Left lung (tissue), 4 donors: ENCODE measurements at regions not wholly inside any gene's neighbourhood (a gene's known extent, or its start where the extent isn't known, plus 50 kb on each side); places are given as distances from the start of the nearest gene placed in this dataset.

Source experiments
- ATAC-seq: fragments of 200-7000 bp; cut with Tn5 transposase; one replicate; pipeline ENCODE4 v1.9.1; 2020; ENCODE audit warnings: moderate library complexity
- DNase-seq, 4 donors: peaks; one replicate each; pipeline ENCODE4 v3.0.0-alpha.2; 2013 to 2020
- H3K27ac ChIP-seq, 2 donors: fragments of 200-600 bp; sonication (generic) in 1 of 2; one replicate each; pipeline versions ENCODE4 v1.5.0 to v1.8.0; 2020 to 2021
- H3K27me3 ChIP-seq, 2 donors: fragments of 200-600 bp; sonication (generic) in 1 of 2; one replicate each; pipeline versions ENCODE4 v1.5.0 to v1.8.0; 2020 to 2021
- H3K36me3 ChIP-seq, 2 donors: fragments of 200-600 bp; sonication (generic) in 1 of 2; one replicate each; pipeline versions ENCODE4 v1.5.0 to v1.8.0; 2020 to 2021
- H3K4me1 ChIP-seq, 2 donors: fragments of 200-600 bp; one replicate each; pipeline ENCODE4 v1.8.0; 2021
- H3K4me3 ChIP-seq, 2 donors: fragments of 200-600 bp; sonication (generic) in 1 of 2; one replicate each; pipeline versions ENCODE4 v1.5.0 to v1.8.0; 2020 to 2021; ENCODE audit warnings: mild to moderate bottlenecking in 1 of 2
- H3K9me3 ChIP-seq, 2 donors: fragments of 200-600 bp; sonication (generic) in 1 of 2; one replicate each; pipeline versions ENCODE4 v1.5.0 to v1.8.0; 2020 to 2021
- CTCF ChIP-seq, 2 donors: fragments of 200-600 bp; sonication (generic) in 1 of 2; IDR thresholded peaks; one replicate each; pipeline versions ENCODE4 v1.5.0 to v1.8.0; 2021; ENCODE audit warnings: antibody characterized with exemption in 2 of 2
- intact Hi-C, 2 donors: fragments of 100-400 bp; cut with DNase I; formaldehyde crosslinking; loops; one replicate each; pipeline versions ENCODE4 v1.11.2 to v1.14.2; 2022
- donor health status: DM: no; HTN: yes; CAD: no.
- donor health status: DM: no; HTN: no; CAD: no.

- H3K4me1 ChIP-seq, result peaks cover 0 to 5% of the 10 kb centered on the region in 2 donors
- no peaks in the 10 kb centered on the region for H3K36me3 ChIP-seq
- DNase-seq, result no peak
- H3K27me3 ChIP-seq, result no peaks in the 10 kb centered on the region
- intact Hi-C loops, result no loop called here
- no peak for ATAC-seq
- no peak overlapping the region for H3K4me3 ChIP-seq
- no peak overlapping the region for H3K27ac ChIP-seq
- TF ChIP-seq CTCF (IDR thresholded peaks at IDR 0.05), result no peak
- H3K9me3 ChIP-seq, result peaks cover 0 to 30% of the 10 kb centered on the region in 2 donors
Measured at GRCh38 chr15:39367596-39367995, 213.3 kb upstream of the THBS1 start.

DNA sequence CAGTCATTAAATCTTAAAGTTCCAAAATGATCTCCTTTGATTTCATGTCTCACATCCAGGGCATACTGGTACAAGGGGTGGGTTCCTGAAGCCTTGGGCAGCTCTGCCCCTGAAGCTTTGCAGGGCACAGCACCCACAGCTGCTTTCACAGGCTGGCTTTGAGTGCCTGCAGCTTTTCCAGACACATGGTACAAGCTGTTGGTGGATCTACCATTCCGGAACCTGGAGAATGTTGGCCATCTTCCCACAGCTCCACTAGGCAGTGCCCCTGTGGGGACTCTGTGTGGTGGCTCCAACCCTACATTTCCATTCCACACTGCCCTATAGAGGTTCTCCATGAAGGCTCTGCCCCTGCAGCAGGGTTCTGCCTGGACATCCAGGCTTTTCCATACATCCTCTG, 211.1 kb upstream of the THBS1 start:
- no peak for ATAC-seq
- no peak for DNase-seq
- Histone ChIP-seq H3K4me3 (no peak overlapping the region), H3K27me3 (no peaks in the 10 kb centered on the region), H3K36me3 (no peaks in the 10 kb centered on the region), H3K9me3 (peaks cover 0 to 30% of the 10 kb centered on the region in 2 donors), H3K27ac (no peak overlapping the region), H3K4me1 (no peaks in the 10 kb centered on the region)
- intact Hi-C loops, result no loop called here
- no peak for TF ChIP-seq CTCF (IDR thresholded peaks at IDR 0.05)

DNA sequence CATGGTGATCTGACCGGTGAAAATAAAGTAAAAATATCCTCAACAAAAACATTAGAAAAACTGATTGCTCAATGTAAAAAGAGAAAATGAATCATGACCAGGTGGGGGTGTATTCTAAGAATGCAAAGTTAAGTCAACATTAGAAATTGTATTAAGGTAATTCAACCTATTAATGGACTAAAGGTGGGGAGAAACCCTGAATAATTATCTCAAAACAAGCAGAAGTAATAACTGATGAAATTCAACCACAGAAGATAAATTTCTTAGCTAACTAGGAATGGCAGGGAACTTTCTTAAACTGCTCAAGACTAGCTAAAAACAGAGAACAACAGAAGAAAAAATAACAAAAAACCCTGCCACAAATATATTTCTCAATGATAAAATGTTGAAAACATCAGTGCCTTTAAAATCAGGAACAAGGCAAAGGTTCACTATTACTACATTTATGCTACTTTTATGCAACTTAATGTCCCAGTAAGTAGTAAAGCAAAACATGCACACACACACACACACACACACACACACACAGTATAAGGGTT, 204.4 kb upstream of the THBS1 start:
- Histone ChIP-seq H3K9me3 (peaks cover 0 to 8% of the 10 kb centered on the region in 2 donors), H3K27me3 (no peaks in the 10 kb centered on the region), H3K27ac (peak overlapping the region in 1 of 2 donors; percentile 73), H3K36me3 (no peaks in the 10 kb centered on the region), H3K4me1 (peaks cover 0 to 30% of the 10 kb centered on the region in 2 donors), H3K4me3 (no peak overlapping the region)
- intact Hi-C loops, result no loop called here
- ATAC-seq (peak; percentile 41), DNase-seq (no peak)
- no peak for TF ChIP-seq CTCF (IDR thresholded peaks at IDR 0.05)

DNA sequence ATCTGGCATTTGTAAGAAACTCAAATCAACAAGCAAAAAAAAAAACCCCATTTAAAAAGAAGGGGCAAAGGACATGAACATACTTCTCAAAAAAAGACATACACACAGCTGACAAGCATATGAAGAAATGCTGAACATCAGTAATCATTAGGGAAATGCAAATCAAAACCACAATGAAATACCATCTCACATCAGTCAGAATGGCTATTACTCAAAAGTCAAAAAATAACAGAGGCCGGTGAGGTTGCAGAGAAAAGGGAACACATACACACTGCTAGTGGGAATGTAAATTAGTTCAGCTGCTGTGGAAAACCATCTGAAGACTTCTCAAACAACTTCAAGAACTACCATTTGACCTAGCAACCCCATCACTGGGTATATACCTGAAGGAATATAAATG, 199.4 kb upstream of the THBS1 start:
- H3K36me3 ChIP-seq, result no peaks in the 10 kb centered on the region
- H3K27me3 ChIP-seq, result no peaks in the 10 kb centered on the region
- H3K9me3 ChIP-seq, result no peaks in the 10 kb centered on the region
- no peak overlapping the region for H3K4me3 ChIP-seq
- no peak for TF ChIP-seq CTCF (IDR thresholded peaks at IDR 0.05)
- H3K4me1 ChIP-seq, result peaks cover 0 to 44% of the 10 kb centered on the region in 2 donors
- DNase-seq, result no peak
- peak overlapping the region in 1 of 2 donors; percentile 23 for H3K27ac ChIP-seq
- ATAC-seq, result peak; percentile 23
- intact Hi-C loops, result no loop called here

- no peak for TF ChIP-seq CTCF (IDR thresholded peaks at IDR 0.05)
Measured at GRCh38 chr15:39388118-39388517, 192.8 kb upstream of the THBS1 start.

More at GRCh38 chr15:39388118-39388517, 192.8 kb upstream of the THBS1 start:
- no peak for DNase-seq
- ATAC-seq, result peak; percentile 41
- Histone ChIP-seq H3K36me3 (no peaks in the 10 kb centered on the region), H3K27ac (peak overlapping the region in 1 of 2 donors; percentile 1), H3K4me1 (peaks cover 0 to 49% of the 10 kb centered on the region in 2 donors), H3K9me3 (no peaks in the 10 kb centered on the region), H3K27me3 (no peaks in the 10 kb centered on the region), H3K4me3 (no peak overlapping the region)
- intact Hi-C loops, result no loop called here
